ENCODE measurements at regions not wholly inside any gene's neighbourhood (a gene's known extent, or its start where the extent isn't known, plus 50 kb on each side); places are given as distances from the start of the nearest gene placed in this dataset.

- no peak for ATAC-seq (replicated peaks)
- Mint-ChIP-seq H3K4me3 (no peak overlapping the region), H3K36me3 (ENCODE audit: low read depth) (no peaks in the 10 kb centered on the region), H3K27me3 (peaks cover 3% of the 10 kb centered on the region), H3K9me3 (no peaks in the 10 kb centered on the region), H3K27ac (no peak overlapping the region), H3K4me1 (no peaks in the 10 kb centered on the region)
Measured at GRCh38 chr10:9733766-9734165, 1283.9 kb upstream of the CELF2 start.

- no peaks in the 10 kb centered on the region for H3K4me1 Mint-ChIP-seq
- no peaks in the 10 kb centered on the region for H3K36me3 Mint-ChIP-seq (ENCODE audit: low read depth)
- H3K27ac Mint-ChIP-seq: no peak overlapping the region
- no peak for ATAC-seq (replicated peaks)
- H3K9me3 Mint-ChIP-seq: no peaks in the 10 kb centered on the region
- H3K27me3 Mint-ChIP-seq: peaks cover 3% of the 10 kb centered on the region
- no peak overlapping the region for H3K4me3 Mint-ChIP-seq
Measured at GRCh38 chr10:9734218-9734617, 1283.5 kb upstream of the CELF2 start.

GRCh38 chr10:9735731-9736130, 1281.9 kb upstream of the CELF2 start:
- Mint-ChIP-seq H3K27me3 (peaks cover 3% of the 10 kb centered on the region), H3K36me3 (ENCODE audit: low read depth) (no peaks in the 10 kb centered on the region), H3K27ac (no peak overlapping the region), H3K4me3 (no peak overlapping the region), H3K9me3 (no peaks in the 10 kb centered on the region), H3K4me1 (no peaks in the 10 kb centered on the region)
- no peak for ATAC-seq (replicated peaks)

GRCh38 chr10:9743639-9744038, 1274.0 kb upstream of the CELF2 start:
- Mint-ChIP-seq H3K27me3 (peaks cover 6% of the 10 kb centered on the region), H3K9me3 (no peaks in the 10 kb centered on the region), H3K4me3 (no peak overlapping the region), H3K36me3 (ENCODE audit: low read depth) (no peaks in the 10 kb centered on the region), H3K27ac (no peak overlapping the region), H3K4me1 (no peaks in the 10 kb centered on the region)
- ATAC-seq (replicated peaks): no peak

- no peaks in the 10 kb centered on the region for H3K9me3 Mint-ChIP-seq
- H3K27ac Mint-ChIP-seq: no peak overlapping the region
- peaks cover 6% of the 10 kb centered on the region for H3K27me3 Mint-ChIP-seq
- no peak for ATAC-seq (replicated peaks)
- H3K4me1 Mint-ChIP-seq: no peaks in the 10 kb centered on the region
- no peaks in the 10 kb centered on the region for H3K36me3 Mint-ChIP-seq (ENCODE audit: low read depth)
- H3K4me3 Mint-ChIP-seq: no peak overlapping the region
Measured at GRCh38 chr10:9745158-9745557, 1272.5 kb upstream of the CELF2 start.

GRCh38 chr10:9757176-9757575, 1260.5 kb upstream of the CELF2 start:
- no peaks in the 10 kb centered on the region for H3K4me1 Mint-ChIP-seq
- ATAC-seq (replicated peaks): no peak
- no peaks in the 10 kb centered on the region for H3K36me3 Mint-ChIP-seq (ENCODE audit: low read depth)
- H3K27me3 Mint-ChIP-seq: no peaks in the 10 kb centered on the region
- no peak overlapping the region for H3K4me3 Mint-ChIP-seq
- no peaks in the 10 kb centered on the region for H3K9me3 Mint-ChIP-seq
- H3K27ac Mint-ChIP-seq: no peak overlapping the region

GRCh38 chr10:9759596-9759995, 1258.1 kb upstream of the CELF2 start:
- Mint-ChIP-seq H3K4me1 (no peaks in the 10 kb centered on the region), H3K27me3 (no peaks in the 10 kb centered on the region), H3K27ac (no peak overlapping the region), H3K4me3 (no peak overlapping the region), H3K9me3 (no peaks in the 10 kb centered on the region), H3K36me3 (ENCODE audit: low read depth) (no peaks in the 10 kb centered on the region)
- no peak for ATAC-seq (replicated peaks)

- Mint-ChIP-seq H3K4me1 (no peaks in the 10 kb centered on the region), H3K27me3 (no peaks in the 10 kb centered on the region), H3K36me3 (ENCODE audit: low read depth) (no peaks in the 10 kb centered on the region), H3K4me3 (no peak overlapping the region), H3K9me3 (no peaks in the 10 kb centered on the region), H3K27ac (no peak overlapping the region)
- ATAC-seq (replicated peaks): no peak
Measured at GRCh38 chr10:9762966-9763656, 1254.6 kb upstream of the CELF2 start.

GRCh38 chr10:9766762-9767161, 1250.9 kb upstream of the CELF2 start:
- Mint-ChIP-seq H3K4me1 (no peaks in the 10 kb centered on the region), H3K4me3 (no peak overlapping the region), H3K27me3 (peaks cover 1% of the 10 kb centered on the region), H3K9me3 (no peaks in the 10 kb centered on the region), H3K36me3 (ENCODE audit: low read depth) (no peaks in the 10 kb centered on the region), H3K27ac (no peak overlapping the region)
- ATAC-seq (replicated peaks): no peak

GRCh38 chr10:9781666-9782065, 1236.0 kb upstream of the CELF2 start:
- no peak for ATAC-seq (replicated peaks)
- Mint-ChIP-seq H3K9me3 (no peaks in the 10 kb centered on the region), H3K36me3 (ENCODE audit: low read depth) (no peaks in the 10 kb centered on the region), H3K27me3 (no peaks in the 10 kb centered on the region), H3K27ac (no peak overlapping the region), H3K4me1 (no peaks in the 10 kb centered on the region), H3K4me3 (no peak overlapping the region)

GRCh38 chr10:9786101-9786500, 1231.6 kb upstream of the CELF2 start:
- Mint-ChIP-seq H3K27ac (no peak overlapping the region), H3K36me3 (ENCODE audit: low read depth) (no peaks in the 10 kb centered on the region), H3K9me3 (no peaks in the 10 kb centered on the region), H3K4me1 (no peaks in the 10 kb centered on the region), H3K4me3 (no peak overlapping the region), H3K27me3 (no peaks in the 10 kb centered on the region)
- ATAC-seq (replicated peaks): no peak

- Mint-ChIP-seq H3K9me3 (no peaks in the 10 kb centered on the region), H3K36me3 (ENCODE audit: low read depth) (no peaks in the 10 kb centered on the region), H3K27ac (no peak overlapping the region), H3K4me1 (no peaks in the 10 kb centered on the region), H3K4me3 (no peak overlapping the region), H3K27me3 (no peaks in the 10 kb centered on the region)
- no peak for ATAC-seq (replicated peaks)
Measured at GRCh38 chr10:9786576-9786975, 1231.1 kb upstream of the CELF2 start.

- H3K4me3 Mint-ChIP-seq: no peak overlapping the region
- no peaks in the 10 kb centered on the region for H3K36me3 Mint-ChIP-seq (ENCODE audit: low read depth)
- H3K27ac Mint-ChIP-seq: no peak overlapping the region
Measured at GRCh38 chr10:9789996-9790395, 1227.7 kb upstream of the CELF2 start.

GRCh38 chr10:9792181-9792580, 1225.5 kb upstream of the CELF2 start:
- Mint-ChIP-seq H3K4me1 (no peaks in the 10 kb centered on the region), H3K9me3 (no peaks in the 10 kb centered on the region), H3K27ac (no peak overlapping the region), H3K27me3 (peaks cover 2% of the 10 kb centered on the region), H3K36me3 (ENCODE audit: low read depth) (no peaks in the 10 kb centered on the region), H3K4me3 (no peak overlapping the region)
- ATAC-seq (replicated peaks): no peak

More at GRCh38 chr10:9789996-9790395, 1227.7 kb upstream of the CELF2 start:
- H3K9me3 Mint-ChIP-seq: no peaks in the 10 kb centered on the region
- ATAC-seq (replicated peaks): no peak
- H3K4me1 Mint-ChIP-seq: no peaks in the 10 kb centered on the region
- no peaks in the 10 kb centered on the region for H3K27me3 Mint-ChIP-seq

- H3K27me3 Mint-ChIP-seq: peaks cover 2% of the 10 kb centered on the region
- no peak overlapping the region for H3K4me3 Mint-ChIP-seq
- no peaks in the 10 kb centered on the region for H3K4me1 Mint-ChIP-seq
- no peaks in the 10 kb centered on the region for H3K36me3 Mint-ChIP-seq (ENCODE audit: low read depth)
- ATAC-seq (replicated peaks): no peak
- no peak overlapping the region for H3K27ac Mint-ChIP-seq
- no peaks in the 10 kb centered on the region for H3K9me3 Mint-ChIP-seq
Measured at GRCh38 chr10:9796564-9796963, 1221.1 kb upstream of the CELF2 start.

- Mint-ChIP-seq H3K36me3 (ENCODE audit: low read depth) (no peaks in the 10 kb centered on the region), H3K9me3 (no peaks in the 10 kb centered on the region), H3K4me3 (no peak overlapping the region), H3K27ac (no peak overlapping the region), H3K27me3 (peaks cover 7% of the 10 kb centered on the region), H3K4me1 (no peaks in the 10 kb centered on the region)
- no peak for ATAC-seq (replicated peaks)
Measured at GRCh38 chr10:9800011-9800410, 1217.7 kb upstream of the CELF2 start.

Data from activated T-helper 17 cell treated with anti-CD3 and anti-CD28 coated beads, Interleukin-2, amount 50 U/mL, for 72 hours (primary cell).